Stimulated activated naive B cell treated with anti-CD40 and anti-IgM and Interleukin-4, amounts not matched to agents 10 μg/mL and 1 μg/mL and 100 μg/mL, for 72 hours (primary cell): ENCODE measurements at regions not wholly inside any gene's neighbourhood (a gene's known extent, or its start where the extent isn't known, plus 50 kb on each side); places are given as distances from the start of the nearest gene placed in this dataset.

Experiments
- ATAC-seq, 2 donors: fragments of 150-1000 bp; cut with Tn5 transposase; replicated peaks; 2 replicates each; pipeline ENCODE4 v1.10.0; 2021; ENCODE audit warnings: moderate library complexity in 1 of 2
- DNase-seq: peaks from one replicate; pipeline ENCODE4 v3.0.0; 2021
- H3K27ac Mint-ChIP-seq: one replicate; pipeline ENCODE4 v1.8.0; 2022; ENCODE audit warnings: mild to moderate bottlenecking, mixed read lengths
- H3K27me3 Mint-ChIP-seq, 2 donors: one replicate each; pipeline ENCODE4 v1.8.0; 2022; ENCODE audit warnings: mixed read lengths in 2 of 2
- H3K36me3 Mint-ChIP-seq, 2 donors: one replicate each; pipeline ENCODE4 v1.8.0; 2022; ENCODE audit warnings: mixed read lengths in 2 of 2, mild to moderate bottlenecking in 1 of 2
- H3K4me1 Mint-ChIP-seq, 2 donors: one replicate each; pipeline ENCODE4 v1.8.0; 2022; ENCODE audit warnings: mixed read lengths in 2 of 2, mild to moderate bottlenecking in 1 of 2
- H3K4me3 Mint-ChIP-seq, 2 donors: one replicate each; pipeline ENCODE4 v1.8.0; 2022; ENCODE audit warnings: mild to moderate bottlenecking in 2 of 2, mixed read lengths in 2 of 2, moderate library complexity in 1 of 2
- H3K9me3 Mint-ChIP-seq, 2 donors: one replicate each; pipeline ENCODE4 v1.8.0; 2022; ENCODE audit warnings: mixed read lengths in 2 of 2, mild to moderate bottlenecking in 1 of 2

DNA sequence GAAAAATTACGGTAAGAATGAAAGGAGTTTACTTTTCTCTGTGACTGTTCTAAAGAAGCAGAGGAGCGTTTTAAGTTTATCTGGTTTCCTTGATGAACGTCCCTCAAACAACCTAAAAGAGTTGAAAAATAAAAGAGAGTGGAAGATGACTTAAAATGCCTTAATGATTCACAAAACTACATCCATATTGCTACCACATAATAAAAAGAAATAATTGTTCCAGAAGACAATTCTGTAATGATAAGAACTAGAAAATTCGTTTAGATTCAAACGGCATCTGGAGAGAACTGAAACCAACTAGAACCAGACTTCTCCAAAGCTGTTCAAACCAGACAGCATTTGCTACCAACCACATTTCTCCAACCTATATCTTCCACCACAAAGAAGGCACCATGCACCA is 68.1 kb downstream of the TEKT4 start:
- DNase-seq (no peak), ATAC-seq (no peak)
- Mint-ChIP-seq H3K36me3 (no peaks in the 10 kb centered on the region), H3K9me3 (peaks cover 0 to 4% of the 10 kb centered on the region in 2 donors), H3K4me1 (no peaks in the 10 kb centered on the region), H3K4me3 (no peak overlapping the region), H3K27ac (no peak overlapping the region), H3K27me3 (peaks cover 0 to 8% of the 10 kb centered on the region in 2 donors)

DNA sequence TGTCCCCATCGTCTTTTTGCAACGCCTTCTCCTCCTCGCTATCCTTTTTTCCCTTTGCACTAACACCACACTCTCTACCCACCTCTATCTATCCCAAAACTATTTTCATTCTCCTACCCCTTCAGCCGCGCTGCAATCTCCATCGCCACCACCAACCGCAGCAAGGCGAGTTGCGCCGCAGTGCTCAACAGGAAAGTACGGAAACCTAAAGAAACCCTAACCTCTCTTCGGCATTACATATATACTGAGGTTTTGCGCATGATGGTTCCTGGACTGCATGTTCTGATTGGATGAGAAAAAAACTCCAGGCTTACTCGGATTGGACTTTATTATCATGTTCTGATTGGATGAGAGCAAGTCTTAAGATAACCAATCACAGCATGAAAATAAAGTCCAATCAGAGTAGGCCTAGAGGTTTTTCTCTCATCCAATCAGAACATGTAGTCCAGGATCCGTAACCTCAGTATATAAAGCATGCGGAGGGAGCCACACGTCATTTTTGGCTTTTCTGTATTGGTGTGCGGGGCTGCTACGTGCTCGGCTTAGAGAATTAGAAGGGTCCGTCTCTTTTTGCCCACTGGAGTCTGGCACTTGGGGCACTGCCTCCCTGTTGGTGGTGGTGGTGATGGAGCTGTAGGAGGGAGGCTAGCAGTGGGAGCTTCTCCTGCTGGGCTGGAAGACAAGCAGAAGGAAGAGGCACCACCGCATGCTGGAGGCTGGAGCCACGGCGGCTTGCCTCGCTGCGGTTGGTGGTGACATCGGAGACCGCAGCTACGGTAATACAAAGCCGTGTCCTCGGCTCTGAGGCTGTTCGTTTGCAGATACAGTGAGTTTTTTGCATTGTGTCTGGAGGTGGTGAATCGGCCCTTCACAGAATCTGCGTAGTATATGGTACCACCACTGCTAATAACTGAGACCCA is 76.1 kb downstream of the TEKT4 start:
- no peaks in the 10 kb centered on the region for H3K4me1 Mint-ChIP-seq
- H3K36me3 Mint-ChIP-seq = peaks cover 0 to 2% of the 10 kb centered on the region in 2 donors
- H3K4me3 Mint-ChIP-seq = no peak overlapping the region
- peaks cover 3 to 11% of the 10 kb centered on the region in 2 donors for H3K27me3 Mint-ChIP-seq
- DNase-seq = no peak
- no peak overlapping the region for H3K27ac Mint-ChIP-seq
- peaks cover 10 to 19% of the 10 kb centered on the region in 2 donors for H3K9me3 Mint-ChIP-seq
- no peak for ATAC-seq

GRCh38 chr2:94955702-94956101 is 69.8 kb upstream of the MAL start:
- DNase-seq = no peak
- H3K9me3 Mint-ChIP-seq = no peaks in the 10 kb centered on the region
- H3K4me1 Mint-ChIP-seq = no peaks in the 10 kb centered on the region

GRCh38 chr2:94956797-94957391 is 68.6 kb upstream of the MAL start:
- Mint-ChIP-seq H3K27me3 (peaks cover 27 to 30% of the 10 kb centered on the region in 2 donors), H3K27ac (no peak overlapping the region), H3K9me3 (no peaks in the 10 kb centered on the region), H3K4me3 (no peak overlapping the region), H3K36me3 (no peaks in the 10 kb centered on the region), H3K4me1 (no peaks in the 10 kb centered on the region)
- DNase-seq (no peak), ATAC-seq (peak; percentile 29 to 44)

More at GRCh38 chr2:94955702-94956101, 69.8 kb upstream of the MAL start:
- Mint-ChIP-seq H3K4me3 (no peak overlapping the region), H3K27ac (no peak overlapping the region), H3K36me3 (no peaks in the 10 kb centered on the region), H3K27me3 (peaks cover 26 to 27% of the 10 kb centered on the region in 2 donors)
- no peak for ATAC-seq

GRCh38 chr2:94958245-94958644 is 67.3 kb upstream of the MAL start:
- H3K9me3 Mint-ChIP-seq = no peaks in the 10 kb centered on the region
- H3K4me3 Mint-ChIP-seq = no peak overlapping the region
- no peaks in the 10 kb centered on the region for H3K4me1 Mint-ChIP-seq
- no peaks in the 10 kb centered on the region for H3K36me3 Mint-ChIP-seq
- peaks cover 23 to 24% of the 10 kb centered on the region in 2 donors for H3K27me3 Mint-ChIP-seq
- H3K27ac Mint-ChIP-seq = no peak overlapping the region
- ATAC-seq (no peak), DNase-seq (no peak)

GRCh38 chr2:94960266-94960665 is 65.2 kb upstream of the MAL start:
- H3K4me3 Mint-ChIP-seq = no peak overlapping the region
- H3K36me3 Mint-ChIP-seq = no peaks in the 10 kb centered on the region
- peaks cover 32 to 34% of the 10 kb centered on the region in 2 donors for H3K27me3 Mint-ChIP-seq
- ATAC-seq (no peak), DNase-seq (no peak)
- no peaks in the 10 kb centered on the region for H3K4me1 Mint-ChIP-seq
- no peaks in the 10 kb centered on the region for H3K9me3 Mint-ChIP-seq
- H3K27ac Mint-ChIP-seq = no peak overlapping the region

DNA sequence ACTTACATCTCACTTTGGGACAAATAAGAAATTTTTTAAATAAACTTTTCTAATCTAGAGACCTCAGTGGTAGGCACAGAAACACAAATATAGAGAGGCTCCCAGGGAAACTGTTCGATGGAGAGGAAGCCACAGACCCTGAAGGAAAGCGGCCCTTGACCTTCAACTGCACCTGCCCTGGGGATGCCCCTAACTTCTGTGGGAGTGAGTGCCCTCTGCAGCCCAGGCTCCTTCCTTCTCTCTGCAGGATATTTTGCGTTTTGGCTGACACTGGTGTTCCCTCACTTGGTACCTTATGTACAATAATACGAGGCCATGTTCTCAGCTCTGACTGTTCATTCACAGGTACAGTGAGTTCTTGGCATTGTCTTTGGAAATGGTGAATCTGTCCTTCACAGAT is 64.8 kb upstream of the MAL start:
- no peaks in the 10 kb centered on the region for H3K4me1 Mint-ChIP-seq
- no peak overlapping the region for H3K4me3 Mint-ChIP-seq
- no peak overlapping the region for H3K27ac Mint-ChIP-seq
- ATAC-seq = no peak
- DNase-seq = no peak
- H3K27me3 Mint-ChIP-seq = peaks cover 32 to 35% of the 10 kb centered on the region in 2 donors
- H3K36me3 Mint-ChIP-seq = no peaks in the 10 kb centered on the region
- H3K9me3 Mint-ChIP-seq = no peaks in the 10 kb centered on the region

DNA sequence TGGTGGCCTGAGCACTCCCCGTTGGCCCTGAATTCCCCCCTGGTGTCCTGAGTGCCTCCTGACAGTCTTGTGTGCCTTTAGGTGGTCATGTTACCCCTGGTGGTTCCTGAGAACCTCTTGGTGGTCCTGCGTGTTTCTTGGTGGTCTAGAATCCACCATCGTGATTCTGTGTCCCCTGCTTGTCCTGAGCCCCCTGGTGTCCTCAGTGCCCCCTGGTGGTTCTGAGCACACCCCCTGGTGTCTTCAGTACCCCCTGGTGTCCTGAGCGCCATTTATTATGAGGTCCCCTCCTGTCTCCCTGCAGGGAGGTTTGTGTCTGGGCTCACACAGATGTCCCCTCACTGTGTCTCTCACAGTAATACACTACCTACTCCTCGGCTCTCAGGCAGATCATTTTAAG is 61.3 kb upstream of the MAL start:
- Mint-ChIP-seq H3K27me3 (peaks cover 19 to 26% of the 10 kb centered on the region in 2 donors), H3K9me3 (no peaks in the 10 kb centered on the region), H3K36me3 (no peaks in the 10 kb centered on the region), H3K27ac (no peak overlapping the region), H3K4me3 (no peak overlapping the region), H3K4me1 (no peaks in the 10 kb centered on the region)
- ATAC-seq (no peak), DNase-seq (no peak)

GRCh38 chr2:94966689-94967088 is 58.8 kb upstream of the MAL start:
- Mint-ChIP-seq H3K27ac (no peak overlapping the region), H3K4me3 (no peak overlapping the region), H3K36me3 (no peaks in the 10 kb centered on the region), H3K27me3 (peaks cover 19 to 33% of the 10 kb centered on the region in 2 donors), H3K4me1 (no peaks in the 10 kb centered on the region), H3K9me3 (no peaks in the 10 kb centered on the region)
- ATAC-seq (no peak), DNase-seq (no peak)

DNA sequence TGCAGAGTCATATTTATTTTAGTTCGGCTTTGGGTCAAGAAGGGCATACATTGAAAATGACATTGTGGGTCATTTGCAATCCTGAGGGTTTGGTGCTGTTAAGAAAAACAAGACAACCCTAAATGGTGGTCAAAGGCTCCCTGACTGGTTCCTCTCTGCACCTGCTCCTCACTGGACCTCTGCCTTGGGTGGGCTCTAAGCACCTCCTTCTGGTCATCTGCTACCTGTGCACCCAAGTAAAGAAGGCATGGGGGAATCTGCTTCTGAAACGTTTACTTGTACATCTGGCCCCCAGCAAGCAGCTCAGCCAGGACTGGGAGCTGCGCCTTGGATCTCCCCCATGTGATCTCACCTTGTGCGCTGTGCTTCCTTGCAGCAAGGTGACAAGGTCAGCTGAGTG is 55.2 kb upstream of the MAL start:
- Mint-ChIP-seq H3K27me3 (peaks cover 16 to 27% of the 10 kb centered on the region in 2 donors), H3K4me1 (no peaks in the 10 kb centered on the region), H3K4me3 (no peak overlapping the region), H3K36me3 (no peaks in the 10 kb centered on the region), H3K27ac (no peak overlapping the region), H3K9me3 (no peaks in the 10 kb centered on the region)
- DNase-seq (no peak), ATAC-seq (no peak)
